SK-N-SH (cell line): ENCODE measurements at regions not wholly inside any gene's neighbourhood (a gene's known extent, or its start where the extent isn't known, plus 50 kb on each side); places are given as distances from the start of the nearest gene placed in this dataset.

Experiments used
- CTCF ChIA-PET: fragments of 300-600, 350-600 bp; formaldehyde crosslinking; extraction: SDS; loops from one replicate; lab custom pipeline; 2021; lab: Yijun Ruan, JAX
- POLR2A ChIA-PET: fragments of 350-600 bp; sonication (Branson Sonifier 250); formaldehyde crosslinking; extraction: SDS; loops from one replicate; lab custom pipeline; 2020; ENCODE audit warnings: antibody characterized with exemption, inconsistent platforms; lab: Yijun Ruan, JAX
- DNase-seq: peaks from one replicate; pipeline ENCODE4 v3.0.0; 2012
- H2AFZ ChIP-seq: fragments of 200-600 bp; sonication (generic); 2 replicates; pipeline ENCODE4 v1.8.1; 2016; ENCODE audit warnings: antibody characterized with exemption, mild to moderate bottlenecking, low read depth
- H3F3A ChIP-seq: fragments of 200-600 bp; sonication (generic); replicated peaks from 2 replicates; pipeline ENCODE3; 2016; ENCODE audit warnings: antibody characterized with exemption, mild to moderate bottlenecking; ENCODE audit not compliant: insufficient read depth
- H3K27ac ChIP-seq, 2 experiments: fragments of 200-500 bp in 1 of 2; fragments of 200-600 bp in 1 of 2; sonication (Bioruptor generic) in 1 of 2; sonication (generic), shearing (Covaris generic) in 1 of 2; 2 replicates each; pipeline versions ENCODE4 v1.5.1 to v1.6.1; 2014 to 2016; ENCODE audit warnings: low read depth in 2 of 2, inconsistent platforms in 1 of 2, low read length in 1 of 2, mild to moderate bottlenecking in 1 of 2, mixed read lengths in 1 of 2
- H3K27me3 ChIP-seq: fragments of 200-600 bp; sonication (generic), shearing (Covaris generic); 2 replicates; pipeline ENCODE4 v1.6.1; 2016; ENCODE audit warnings: mixed run types; ENCODE audit not compliant: insufficient read depth
- H3K36me3 ChIP-seq, 2 experiments: fragments of 200-500 bp in 1 of 2; fragments of 200-600 bp in 1 of 2; sonication (Bioruptor generic) in 1 of 2; sonication (generic) in 1 of 2; replicated peaks in 1 of 2; 2 replicates each; pipeline versions ENCODE3 to v1.5.1; 2014 to 2016; ENCODE audit warnings: low read length in 1 of 2, mild to moderate bottlenecking in 1 of 2; ENCODE audit not compliant: insufficient read depth in 2 of 2, control insufficient read depth in 1 of 2
- H3K4me1 ChIP-seq, 2 experiments: fragments of 200-500 bp in 1 of 2; fragments of 200-600 bp in 1 of 2; sonication (Bioruptor generic) in 1 of 2; sonication (generic), shearing (Covaris generic) in 1 of 2; 2 replicates each; pipeline versions ENCODE4 v1.5.1 to v1.6.1; 2014 to 2016; ENCODE audit warnings: low read depth in 1 of 2, low read length in 1 of 2, mixed run types in 1 of 2; ENCODE audit not compliant: insufficient read depth in 2 of 2, control insufficient read depth in 1 of 2
- H3K4me2 ChIP-seq: fragments of 200-600 bp; sonication (generic), shearing (Covaris generic); 2 replicates; pipeline ENCODE4 v1.6.1; 2017; ENCODE audit warnings: mixed run types
- H3K4me3 ChIP-seq, 2 experiments: fragments of 200-500 bp in 1 of 2; fragments of 200-600 bp in 1 of 2; sonication (Bioruptor generic) in 1 of 2; sonication (generic), shearing (Covaris generic) in 1 of 2; 2 replicates each; pipeline versions ENCODE4 v1.5.1 to v1.8.1; 2014 to 2016; ENCODE audit warnings: low read depth in 2 of 2, inconsistent platforms in 1 of 2, low read length in 1 of 2, mild to moderate bottlenecking in 1 of 2, mixed read lengths in 1 of 2, moderate library complexity in 1 of 2
- H3K79me2 ChIP-seq: fragments of 200-600 bp; sonication (generic); 2 replicates; pipeline ENCODE4 v1.8.1; 2017; ENCODE audit warnings: mild to moderate bottlenecking; ENCODE audit not compliant: insufficient read depth
- H3K9ac ChIP-seq: fragments of 200-600 bp; sonication (generic); 2 replicates; pipeline ENCODE4 v1.6.1; 2017; ENCODE audit warnings: mixed run types
- H3K9me2 ChIP-seq: fragments of 200-600 bp; sonication (generic); 2 replicates; pipeline ENCODE4 v1.6.1; 2017; ENCODE audit warnings: mixed run types
- H3K9me3 ChIP-seq: fragments of 200-600 bp; sonication (generic); 2 replicates; pipeline ENCODE4 v1.6.1; 2017; ENCODE audit warnings: mixed run types, mild to moderate bottlenecking, moderate library complexity
- H4K20me1 ChIP-seq: fragments of 200-600 bp; sonication (generic); 2 replicates; pipeline ENCODE4 v1.6.1; 2017; ENCODE audit warnings: mild to moderate bottlenecking, mixed run types; ENCODE audit not compliant: insufficient read depth
- CTCF ChIP-seq: fragments of 200-600 bp; sonication (generic); IDR thresholded peaks from 2 replicates; pipeline ENCODE4 v1.6.1; 2017; ENCODE audit warnings: antibody characterized with exemption, mild to moderate bottlenecking, moderate library complexity
- ELF1 ChIP-seq: IDR thresholded peaks from 2 replicates; pipeline ENCODE4 v1.4.0; 2012
- EP300 ChIP-seq, 2 experiments: IDR thresholded peaks; 2 replicates each; pipeline versions ENCODE4 v1.4.0 to v1.6.1; 2012; ENCODE audit warnings: borderline replicate concordance in 1 of 2, low read depth in 1 of 2, low read length in 1 of 2
- EZH2phosphoT487 ChIP-seq: fragments of 200-600 bp; sonication (generic); IDR thresholded peaks from 2 replicates; pipeline ENCODE4 v1.6.1; 2017; ENCODE audit warnings: low read depth, mixed run types, mild to moderate bottlenecking, antibody characterized with exemption, moderate library complexity, borderline replicate concordance
- FOSL2 ChIP-seq: IDR thresholded peaks from 2 replicates; pipeline ENCODE4 v1.4.0; 2012; ENCODE audit warnings: low read depth, mild to moderate bottlenecking, moderate library complexity, borderline replicate concordance
- FOXJ3 ChIP-seq: sonication (generic); formaldehyde crosslinking; IDR thresholded peaks from 2 replicates; pipeline ENCODE4 v1.5.1; 2020; ENCODE audit warnings: mild to moderate bottlenecking, missing genetic modification reagents
- FOXM1 ChIP-seq: IDR thresholded peaks from 2 replicates; pipeline ENCODE4 v1.4.0; 2012; ENCODE audit warnings: low read depth, mild to moderate bottlenecking
- GABPA ChIP-seq: IDR thresholded peaks from 2 replicates; pipeline ENCODE4 v1.4.0; 2012; ENCODE audit warnings: low read depth, mild to moderate bottlenecking
- GATA2 ChIP-seq: sonication (generic); formaldehyde crosslinking; IDR thresholded peaks from 2 replicates; pipeline ENCODE4 v1.5.0; 2020; ENCODE audit warnings: mild to moderate bottlenecking, missing genetic modification reagents
- IRF3 ChIP-seq: fragments of 150-350 bp; IDR thresholded peaks from 2 replicates; pipeline ENCODE4 v1.6.1; 2016; ENCODE audit warnings: mild to moderate bottlenecking, low read depth, low read length
- JUND ChIP-seq: IDR thresholded peaks from 2 replicates; pipeline ENCODE4 v1.4.0; 2012
- MAX ChIP-seq: IDR thresholded peaks from 2 replicates; pipeline ENCODE4 v1.4.0; 2012; ENCODE audit warnings: low read depth
- MXI1 ChIP-seq: IDR thresholded peaks from 2 replicates; pipeline ENCODE4 v1.6.1; 2012; ENCODE audit warnings: mild to moderate bottlenecking, low read depth, low read length, improper control_type of control experiment
- NFIC ChIP-seq: IDR thresholded peaks from 2 replicates; pipeline ENCODE4 v1.4.0; 2012; ENCODE audit warnings: borderline replicate concordance
- NRF1 ChIP-seq: IDR thresholded peaks from 2 replicates; pipeline ENCODE4 v1.6.1; 2012; ENCODE audit warnings: low read depth, mild to moderate bottlenecking, low read length
- POLR2AphosphoS5 ChIP-seq: IDR thresholded peaks from 2 replicates; pipeline ENCODE4 v1.6.1; 2012; ENCODE audit warnings: low read depth, low read length
- RCOR1 ChIP-seq: fragments of 150-350 bp; IDR thresholded peaks from 2 replicates; pipeline ENCODE4 v1.6.1; 2017; ENCODE audit warnings: antibody characterized with exemption, low read length
- RFX5 ChIP-seq: IDR thresholded peaks from 2 replicates; pipeline ENCODE4 v1.6.1; 2012; ENCODE audit warnings: mild to moderate bottlenecking, improper control_type of control experiment, low read length
- RXRA ChIP-seq: IDR thresholded peaks from 2 replicates; pipeline ENCODE4 v1.4.0; 2012; ENCODE audit warnings: low read depth, mild to moderate bottlenecking, borderline replicate concordance
- SIN3A ChIP-seq: IDR thresholded peaks from 2 replicates; pipeline ENCODE4 v1.6.1; 2012; ENCODE audit warnings: low read depth, mild to moderate bottlenecking, low read length, moderate library complexity, borderline replicate concordance
- SMC3 ChIP-seq: IDR thresholded peaks from 2 replicates; pipeline ENCODE4 v1.6.1; 2012; ENCODE audit warnings: low read depth, low read length, improper control_type of control experiment
- TAF1 ChIP-seq: IDR thresholded peaks from 2 replicates; pipeline ENCODE4 v1.6.1; 2012; ENCODE audit warnings: low read depth, mild to moderate bottlenecking, low read length, moderate library complexity, borderline replicate concordance
- TCF12 ChIP-seq: IDR thresholded peaks from 2 replicates; pipeline ENCODE4 v1.4.0; 2012
- USF1 ChIP-seq: IDR thresholded peaks from 2 replicates; pipeline ENCODE4 v1.4.0; 2012; ENCODE audit warnings: low read depth, borderline replicate concordance
- USF2 ChIP-seq: fragments of 150-350 bp; IDR thresholded peaks from 2 replicates; pipeline ENCODE4 v1.6.1; 2017; ENCODE audit warnings: antibody characterized with exemption, low read length, low read depth, borderline replicate concordance
- YY1 ChIP-seq: IDR thresholded peaks from 2 replicates; pipeline ENCODE4 v1.4.0; 2012; ENCODE audit warnings: low read depth, mild to moderate bottlenecking
- WGBS: methylation state at CpG from one replicate; pipeline ENCODE4 v1.1.6; 2017; ENCODE audit warnings: low lambda C conversion rate; 5-methylcytosine and 5-hydroxymethylcytosine counted together

GRCh38 chr7:79984210-79984609, 150.4 kb upstream of the GNAI1 start (continued):
- no peak for TF ChIP-seq USF2
- no peak for TF ChIP-seq YY1
- TF ChIP-seq ELF1 = no peak
- no peak for TF ChIP-seq POLR2AphosphoS5
- TF ChIP-seq FOXJ3 (CRISPR knock-in tag) = no peak
- no peak for TF ChIP-seq TAF1
- no peak for TF ChIP-seq SMC3
- no peak for TF ChIP-seq GABPA
- peak; percentile 48; the same call in 1 of the 2 replicates for TF ChIP-seq JUND
- TF ChIP-seq FOXM1 = no peak
- TF ChIP-seq NFIC = no peak
- no peak for TF ChIP-seq SIN3A
- peak; percentile 16; the same call in 1 of the 2 replicates for TF ChIP-seq TCF12
- no peak for TF ChIP-seq RFX5
- no peak for TF ChIP-seq RCOR1
- no peak for TF ChIP-seq GATA2 (CRISPR knock-in tag)
- TF ChIP-seq IRF3 = no peak
- TF ChIP-seq RXRA = 0 out of 2 replicates have a peak, but pooled peaks have one; percentile 8
- TF ChIP-seq MAX = no peak
- peak; percentile 52; the same call in 1 of the 2 replicates for TF ChIP-seq FOSL2
- no peak for TF ChIP-seq NRF1
- TF ChIP-seq, all 33 proteins: peak for 7

DNA sequence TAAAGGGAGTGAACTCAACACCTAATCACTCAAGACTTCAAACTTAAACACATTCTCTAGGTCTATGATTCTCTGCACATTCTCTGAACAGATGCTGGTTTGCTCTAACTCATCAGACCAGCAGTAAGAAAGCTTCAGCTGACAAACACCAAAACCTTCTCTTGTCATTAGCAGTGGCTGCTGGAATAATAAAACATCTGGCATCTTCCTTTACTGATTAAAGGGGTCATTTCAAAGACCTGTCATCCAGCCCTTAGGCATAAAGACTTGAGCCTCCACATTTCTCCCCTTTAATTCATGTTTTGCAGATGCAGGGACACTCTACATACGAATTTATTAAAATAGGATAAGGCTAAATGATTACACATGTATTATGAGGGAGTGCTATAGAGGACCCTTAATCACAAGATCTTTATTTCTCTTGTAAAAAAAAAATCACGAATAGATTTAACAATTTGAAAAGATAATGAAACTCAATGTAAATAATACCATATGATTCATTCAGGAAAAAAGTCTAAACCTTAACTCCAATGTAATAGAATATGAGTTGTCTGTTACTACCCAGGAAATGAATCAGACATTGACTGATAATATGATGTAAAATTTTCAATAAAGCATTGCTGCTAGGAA, 152.4 kb upstream of the GNAI1 start:
- H2AFZ ChIP-seq = peak overlapping the region; percentile 49; the same call in 1 of the 2 replicates
- no peaks in the 10 kb centered on the region for H4K20me1 ChIP-seq
- H3K27me3 ChIP-seq = no peaks in the 10 kb centered on the region
- peak; percentile 78 for DNase-seq
- H3K4me3 ChIP-seq = peak overlapping the region in 1 of 2 experiments; percentile 10; a peak in 1 of 4 replicates
- H3K79me2 ChIP-seq = no peaks in the 10 kb centered on the region
- H3K4me1 ChIP-seq = peaks cover 23 to 31% of the 10 kb centered on the region in 2 experiments; a peak in 2 of 4 replicates
- H3K9me3 ChIP-seq = no peaks in the 10 kb centered on the region
- H3K36me3 ChIP-seq = no peaks in the 10 kb centered on the region
- H3K27ac ChIP-seq = peak overlapping the region; percentile 72 to 73
- peak overlapping the region; percentile 46; the same call in 1 of the 2 replicates for H3K9ac ChIP-seq
- WGBS = 3% methylated on average over 2 of the region's 2 CpGs
- H3F3A ChIP-seq = peaks cover 35% of the 10 kb centered on the region
- POLR2A ChIA-PET = no interaction called here
- CTCF ChIA-PET = interaction anchor here (1.2 kb wide), 1 partner anchor 171 kb away, joined by 4 read pairs; no protein-coding TSS in a partner anchor
- H3K9me2 ChIP-seq = no peaks in the 10 kb centered on the region
- H3K4me2 ChIP-seq = peak overlapping the region; percentile 66
- no peak for TF ChIP-seq FOXM1
- no peak for TF ChIP-seq IRF3
- no peak for TF ChIP-seq GABPA
- no peak for TF ChIP-seq USF1
- no peak for TF ChIP-seq YY1
- TF ChIP-seq JUND = peak; percentile 73
- TF ChIP-seq NRF1 = no peak
- TF ChIP-seq RFX5 = no peak
- peak; percentile 62; the same call in 1 of the 2 replicates for TF ChIP-seq POLR2AphosphoS5
- peak; percentile 63; the same call in 1 of the 2 replicates for TF ChIP-seq FOXJ3 (CRISPR knock-in tag)
- TF ChIP-seq MXI1 = no peak; the same call in 1 of the 2 replicates
- TF ChIP-seq RCOR1 = peak; percentile 95
- peak; percentile 53 to 93; a peak in 3 of 4 replicates for TF ChIP-seq EP300 (IDR thresholded peaks at IDR 0.05; ENCODE audit: borderline replicate concordance in 1 of 2, low read depth in 1 of 2, low read length in 1 of 2)
- TF ChIP-seq CTCF = no peak
- TF ChIP-seq EZH2phosphoT487 = no peak
